SK-N-SH treated with all-trans-retinoic acid at 6 μM for 48 hours (cell line): ENCODE measurements at regions not wholly inside any gene's neighbourhood (a gene's known extent, or its start where the extent isn't known, plus 50 kb on each side); places are given as distances from the start of the nearest gene placed in this dataset.

Experiments
- ATAC-seq: fragments of 200-7000 bp; cut with Tn5 transposase; 3 replicates; pipeline ENCODE4 v1.9.1; 2020; ENCODE audit warnings: mild to moderate bottlenecking, moderate library complexity
- ARNTL ChIP-seq: fragments of 450-650 bp; formaldehyde crosslinking; IDR thresholded peaks from 2 replicates; pipeline ENCODE4 v1.5.0; 2020; ENCODE audit warnings: low read depth, mild to moderate bottlenecking, moderate library complexity, borderline replicate concordance
- BACH2 ChIP-seq: fragments of 250-450 bp; sonication (Bioruptor Pico); IDR thresholded peaks from 2 replicates; pipeline ENCODE4 v1.9.0; 2021; ENCODE audit warnings: mild to moderate bottlenecking, borderline replicate concordance
- CSDC2 ChIP-seq: fragments of 250-450 bp; sonication (Bioruptor Pico); IDR thresholded peaks from 2 replicates; pipeline ENCODE4 v1.5.0; 2020; ENCODE audit warnings: mild to moderate bottlenecking, moderate library complexity
- ESRRG ChIP-seq: fragments of 250-450 bp; sonication (Bioruptor Pico); IDR thresholded peaks from 2 replicates; pipeline ENCODE4 v1.6.1; 2021; ENCODE audit warnings: mild to moderate bottlenecking
- GLIS3 ChIP-seq: fragments of 250-450 bp; sonication (Bioruptor Pico); IDR thresholded peaks from 2 replicates; pipeline ENCODE4 v1.5.0; 2020; ENCODE audit warnings: mild to moderate bottlenecking, moderate library complexity
- ISL1 ChIP-seq: fragments of 250-450 bp; sonication (Bioruptor Pico); IDR thresholded peaks from 2 replicates; pipeline ENCODE4 v2.1.2; 2022; ENCODE audit warnings: mild to moderate bottlenecking, moderate library complexity
- OSR1 ChIP-seq: fragments of 250-450 bp; sonication (Bioruptor Pico); IDR thresholded peaks from 2 replicates; pipeline ENCODE4 v1.8.0; 2022; ENCODE audit warnings: moderate library complexity, mild to moderate bottlenecking, inconsistent platforms
- PPARA ChIP-seq: fragments of 250-450 bp; sonication (Bioruptor Pico); IDR thresholded peaks from 2 replicates; pipeline ENCODE4 v1.5.0; 2020; ENCODE audit warnings: mild to moderate bottlenecking, borderline replicate concordance
- RARB ChIP-seq: fragments of 250-450 bp; sonication (Bioruptor Pico); IDR thresholded peaks from 2 replicates; pipeline ENCODE4 v1.8.0; 2021; ENCODE audit warnings: mild to moderate bottlenecking, moderate library complexity
- SNAI2 ChIP-seq: fragments of 250-450 bp; sonication (Bioruptor Pico); IDR thresholded peaks from 2 replicates; pipeline ENCODE4 v1.5.0; 2020; ENCODE audit warnings: mild to moderate bottlenecking, moderate library complexity
- TCF4 ChIP-seq: fragments of 250-450 bp; sonication (Bioruptor Pico); IDR thresholded peaks from 2 replicates; pipeline ENCODE4 v1.8.0; 2021; ENCODE audit warnings: mild to moderate bottlenecking, moderate library complexity, borderline replicate concordance
- TOX ChIP-seq: fragments of 250-450 bp; sonication (Bioruptor Pico); IDR thresholded peaks from 2 replicates; pipeline ENCODE4 v1.8.0; 2021; ENCODE audit warnings: mild to moderate bottlenecking, moderate library complexity, borderline replicate concordance
- ZC3H10 ChIP-seq: fragments of 250-450 bp; sonication (Bioruptor Pico); IDR thresholded peaks from 2 replicates; pipeline ENCODE4 v1.5.1; 2021; ENCODE audit warnings: mild to moderate bottlenecking, moderate library complexity
- ZFP3 ChIP-seq: fragments of 250-450 bp; sonication (Bioruptor Pico); IDR thresholded peaks from 2 replicates; pipeline ENCODE4 v1.5.0; 2020; ENCODE audit warnings: mild to moderate bottlenecking, moderate library complexity
- ZFP30 ChIP-seq: fragments of 450-650 bp; formaldehyde crosslinking; IDR thresholded peaks from 2 replicates; pipeline ENCODE4 v1.5.0; 2022; ENCODE audit warnings: mild to moderate bottlenecking, moderate library complexity
- ZNF565 ChIP-seq: fragments of 450-650 bp; formaldehyde crosslinking; conservative IDR thresholded peaks from 2 replicates; pipeline ENCODE4 v1.5.0; 2020; ENCODE audit warnings: low read depth, mild to moderate bottlenecking, moderate library complexity
- ZNF70 ChIP-seq: fragments of 450-650 bp; formaldehyde crosslinking; IDR thresholded peaks from 2 replicates; pipeline ENCODE4 v1.5.0; 2020; ENCODE audit warnings: mild to moderate bottlenecking, moderate library complexity
- ZNF8 ChIP-seq: fragments of 450-650 bp; formaldehyde crosslinking; IDR thresholded peaks from 2 replicates; pipeline ENCODE4 v1.5.0; 2020; ENCODE audit warnings: mild to moderate bottlenecking, moderate library complexity
- TF ChIP-seq, protein P1 (sequence below): fragments of 250-450 bp; sonication (Bioruptor Pico); IDR thresholded peaks from 2 replicates; pipeline ENCODE4 v1.8.0; 2021; ENCODE audit warnings: low read depth, mild to moderate bottlenecking, moderate library complexity, borderline replicate concordance
- TF ChIP-seq, protein P2 (sequence below): fragments of 250-450 bp; sonication (Bioruptor Pico); IDR thresholded peaks from 2 replicates; pipeline ENCODE4 v1.5.1; 2021; ENCODE audit warnings: mild to moderate bottlenecking, moderate library complexity
- TF ChIP-seq, protein P3 (sequence below): fragments of 250-450 bp; sonication (Bioruptor Pico); IDR thresholded peaks from 2 replicates; pipeline ENCODE4 v1.8.0; 2020; ENCODE audit warnings: mild to moderate bottlenecking, moderate library complexity, borderline replicate concordance
- TF ChIP-seq, protein P4 (sequence below): fragments of 250-450 bp; sonication (Bioruptor Pico); IDR thresholded peaks from 2 replicates; pipeline ENCODE4 v1.5.0; 2020; ENCODE audit warnings: mild to moderate bottlenecking, moderate library complexity

DNA sequence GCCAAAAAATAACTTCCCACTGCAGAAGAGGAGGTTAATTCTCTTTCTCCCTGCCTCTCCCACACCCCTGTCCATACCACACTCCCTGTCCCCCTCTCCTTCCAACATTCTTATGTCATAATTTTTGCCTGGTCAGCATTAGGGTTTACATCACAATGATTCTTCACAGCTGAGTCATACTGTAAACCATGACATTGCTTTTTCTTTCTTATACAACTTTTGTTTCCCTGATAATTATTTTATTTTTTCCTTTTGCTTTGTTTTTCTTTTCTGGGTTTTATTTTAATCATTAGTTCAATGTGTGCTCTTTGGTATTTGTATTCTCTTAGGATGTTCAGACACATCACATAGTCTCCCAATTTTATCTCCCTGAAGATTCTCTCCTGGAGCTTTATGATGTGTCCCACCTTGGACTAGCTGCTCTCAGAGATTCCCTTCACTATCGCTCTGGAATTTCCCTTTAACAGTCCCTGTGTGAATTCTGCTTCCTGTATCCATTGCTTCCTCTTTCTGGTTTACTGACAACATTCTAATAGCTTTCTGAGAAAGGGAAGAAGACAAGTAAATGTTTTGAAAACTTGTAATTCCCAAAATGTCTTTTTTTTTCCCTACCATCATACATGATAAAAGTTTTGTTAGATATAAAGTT is 70.7 kb downstream of the SOX2 start:
- peak; percentile 51 for ATAC-seq
- 0 out of 2 replicates have a peak, but pooled peaks have one; percentile 12 for TF ChIP-seq ISL1 (CRISPR knock-in tag)
- no peak for TF ChIP-seq SNAI2 (CRISPR knock-in tag)

DNA sequence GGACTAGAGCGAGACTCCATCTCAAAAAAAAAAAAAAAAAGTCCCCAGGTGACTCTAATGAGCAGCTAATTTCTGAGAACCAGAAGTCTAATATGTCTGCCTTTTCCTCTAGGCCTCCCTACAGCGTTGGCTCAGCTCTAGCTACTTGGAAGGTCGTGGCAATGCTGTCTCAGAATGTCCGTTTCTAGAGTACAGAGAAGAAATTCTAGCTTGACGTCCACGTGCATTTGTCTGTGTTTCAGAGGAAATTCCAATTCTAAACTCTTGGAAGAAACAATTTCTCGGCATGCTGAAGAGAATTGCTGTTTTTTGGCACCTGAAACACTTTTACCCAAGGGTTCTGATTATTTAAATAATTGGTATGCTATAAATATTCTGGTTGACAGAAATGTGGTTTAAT is 78.8 kb downstream of the SOX2 start:
- no peak for ATAC-seq
- TF ChIP-seq OSR1 (CRISPR knock-in tag) (no peak), BACH2 (CRISPR knock-in tag) (no peak), GLIS3 (CRISPR knock-in tag) (no peak), ZNF70 (CRISPR knock-in tag) (no peak), ZFP30 (CRISPR knock-in tag) (no peak), ZNF565 (CRISPR knock-in tag) (no peak), TCF4 (CRISPR knock-in tag) (no peak), CSDC2 (CRISPR knock-in tag) (no peak), SNAI2 (CRISPR knock-in tag) (no peak), ISL1 (CRISPR knock-in tag) (no peak)
- TF ChIP-seq, protein P1, sequence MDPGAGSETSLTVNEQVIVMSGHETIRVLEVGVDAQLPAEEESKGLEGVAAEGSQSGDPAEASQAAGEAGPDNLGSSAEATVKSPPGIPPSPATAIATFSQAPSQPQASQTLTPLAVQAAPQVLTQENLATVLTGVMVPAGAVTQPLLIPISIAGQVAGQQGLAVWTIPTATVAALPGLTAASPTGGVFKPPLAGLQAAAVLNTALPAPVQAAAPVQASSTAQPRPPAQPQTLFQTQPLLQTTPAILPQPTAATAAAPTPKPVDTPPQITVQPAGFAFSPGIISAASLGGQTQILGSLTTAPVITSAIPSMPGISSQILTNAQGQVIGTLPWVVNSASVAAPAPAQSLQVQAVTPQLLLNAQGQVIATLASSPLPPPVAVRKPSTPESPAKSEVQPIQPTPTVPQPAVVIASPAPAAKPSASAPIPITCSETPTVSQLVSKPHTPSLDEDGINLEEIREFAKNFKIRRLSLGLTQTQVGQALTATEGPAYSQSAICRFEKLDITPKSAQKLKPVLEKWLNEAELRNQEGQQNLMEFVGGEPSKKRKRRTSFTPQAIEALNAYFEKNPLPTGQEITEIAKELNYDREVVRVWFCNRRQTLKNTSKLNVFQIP, result no peak
- TF ChIP-seq, protein P2, sequence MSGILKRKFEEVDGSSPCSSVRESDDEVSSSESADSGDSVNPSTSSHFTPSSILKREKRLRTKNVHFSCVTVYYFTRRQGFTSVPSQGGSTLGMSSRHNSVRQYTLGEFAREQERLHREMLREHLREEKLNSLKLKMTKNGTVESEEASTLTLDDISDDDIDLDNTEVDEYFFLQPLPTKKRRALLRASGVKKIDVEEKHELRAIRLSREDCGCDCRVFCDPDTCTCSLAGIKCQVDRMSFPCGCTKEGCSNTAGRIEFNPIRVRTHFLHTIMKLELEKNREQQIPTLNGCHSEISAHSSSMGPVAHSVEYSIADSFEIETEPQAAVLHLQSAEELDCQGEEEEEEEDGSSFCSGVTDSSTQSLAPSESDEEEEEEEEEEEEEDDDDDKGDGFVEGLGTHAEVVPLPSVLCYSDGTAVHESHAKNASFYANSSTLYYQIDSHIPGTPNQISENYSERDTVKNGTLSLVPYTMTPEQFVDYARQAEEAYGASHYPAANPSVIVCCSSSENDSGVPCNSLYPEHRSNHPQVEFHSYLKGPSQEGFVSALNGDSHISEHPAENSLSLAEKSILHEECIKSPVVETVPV (CRISPR knock-in tag), result no peak

DNA sequence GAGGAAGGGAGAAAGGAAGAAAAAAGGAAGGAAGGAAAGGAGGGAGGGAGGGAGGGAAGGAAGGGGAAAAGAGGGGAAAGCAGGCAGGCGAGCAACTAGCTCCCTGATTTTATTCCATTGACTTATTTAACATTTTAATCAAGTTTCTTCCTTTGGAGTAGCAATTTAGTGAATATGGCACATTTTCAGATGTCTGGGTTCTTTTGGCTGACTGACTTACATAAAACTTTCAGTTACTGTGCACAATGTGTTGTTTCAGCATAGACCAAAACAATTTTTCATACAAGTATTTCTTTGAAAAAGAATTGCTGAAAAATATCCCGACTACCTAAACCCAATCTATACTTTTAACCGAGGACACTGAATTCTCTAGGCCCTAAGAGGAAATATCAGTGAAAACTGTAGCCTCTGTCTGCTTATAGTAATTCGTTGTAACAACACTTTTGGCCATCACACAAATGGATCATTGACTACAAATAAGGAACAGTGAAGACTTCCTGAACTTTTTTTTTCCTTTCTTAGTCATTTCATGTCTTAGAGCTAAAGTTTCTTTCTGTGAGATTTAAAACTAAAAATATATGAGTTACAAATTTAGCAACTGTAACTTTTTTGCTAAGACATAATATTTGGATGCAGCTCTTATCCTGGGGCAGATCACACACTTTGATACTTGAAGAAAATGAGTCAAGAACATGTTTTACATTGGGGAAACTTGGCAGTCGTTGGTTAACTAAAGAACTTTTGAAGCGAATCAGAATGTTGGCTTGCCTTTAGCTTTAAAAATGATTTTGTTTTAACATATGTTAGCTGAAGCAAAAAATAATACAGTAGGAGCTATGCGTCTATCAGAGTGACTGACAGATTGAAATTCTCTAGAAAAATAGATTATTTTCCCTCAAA is 79.6 kb downstream of the SOX2 start:
- ATAC-seq, result no peak
- TF ChIP-seq ZNF70 (CRISPR knock-in tag) (no peak), OSR1 (CRISPR knock-in tag) (no peak), ISL1 (CRISPR knock-in tag) (no peak), PPARA (CRISPR knock-in tag) (no peak), ZFP30 (CRISPR knock-in tag) (no peak), SNAI2 (CRISPR knock-in tag) (no peak), GLIS3 (CRISPR knock-in tag) (no peak), ZNF8 (CRISPR knock-in tag) (no peak), TCF4 (CRISPR knock-in tag) (no peak), ZC3H10 (CRISPR knock-in tag) (no peak), RARB (CRISPR knock-in tag) (no peak), ESRRG (no peak), ZFP3 (no peak), ARNTL (CRISPR knock-in tag) (no peak), TOX (CRISPR knock-in tag) (no peak)
- TF ChIP-seq, protein P3, sequence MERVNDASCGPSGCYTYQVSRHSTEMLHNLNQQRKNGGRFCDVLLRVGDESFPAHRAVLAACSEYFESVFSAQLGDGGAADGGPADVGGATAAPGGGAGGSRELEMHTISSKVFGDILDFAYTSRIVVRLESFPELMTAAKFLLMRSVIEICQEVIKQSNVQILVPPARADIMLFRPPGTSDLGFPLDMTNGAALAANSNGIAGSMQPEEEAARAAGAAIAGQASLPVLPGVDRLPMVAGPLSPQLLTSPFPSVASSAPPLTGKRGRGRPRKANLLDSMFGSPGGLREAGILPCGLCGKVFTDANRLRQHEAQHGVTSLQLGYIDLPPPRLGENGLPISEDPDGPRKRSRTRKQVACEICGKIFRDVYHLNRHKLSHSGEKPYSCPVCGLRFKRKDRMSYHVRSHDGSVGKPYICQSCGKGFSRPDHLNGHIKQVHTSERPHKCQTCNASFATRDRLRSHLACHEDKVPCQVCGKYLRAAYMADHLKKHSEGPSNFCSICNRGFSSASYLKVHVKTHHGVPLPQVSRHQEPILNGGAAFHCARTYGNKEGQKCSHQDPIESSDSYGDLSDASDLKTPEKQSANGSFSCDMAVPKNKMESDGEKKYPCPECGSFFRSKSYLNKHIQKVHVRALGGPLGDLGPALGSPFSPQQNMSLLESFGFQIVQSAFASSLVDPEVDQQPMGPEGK (CRISPR knock-in tag), result no peak
- TF ChIP-seq, protein P1, result no peak
- TF ChIP-seq, protein P4, sequence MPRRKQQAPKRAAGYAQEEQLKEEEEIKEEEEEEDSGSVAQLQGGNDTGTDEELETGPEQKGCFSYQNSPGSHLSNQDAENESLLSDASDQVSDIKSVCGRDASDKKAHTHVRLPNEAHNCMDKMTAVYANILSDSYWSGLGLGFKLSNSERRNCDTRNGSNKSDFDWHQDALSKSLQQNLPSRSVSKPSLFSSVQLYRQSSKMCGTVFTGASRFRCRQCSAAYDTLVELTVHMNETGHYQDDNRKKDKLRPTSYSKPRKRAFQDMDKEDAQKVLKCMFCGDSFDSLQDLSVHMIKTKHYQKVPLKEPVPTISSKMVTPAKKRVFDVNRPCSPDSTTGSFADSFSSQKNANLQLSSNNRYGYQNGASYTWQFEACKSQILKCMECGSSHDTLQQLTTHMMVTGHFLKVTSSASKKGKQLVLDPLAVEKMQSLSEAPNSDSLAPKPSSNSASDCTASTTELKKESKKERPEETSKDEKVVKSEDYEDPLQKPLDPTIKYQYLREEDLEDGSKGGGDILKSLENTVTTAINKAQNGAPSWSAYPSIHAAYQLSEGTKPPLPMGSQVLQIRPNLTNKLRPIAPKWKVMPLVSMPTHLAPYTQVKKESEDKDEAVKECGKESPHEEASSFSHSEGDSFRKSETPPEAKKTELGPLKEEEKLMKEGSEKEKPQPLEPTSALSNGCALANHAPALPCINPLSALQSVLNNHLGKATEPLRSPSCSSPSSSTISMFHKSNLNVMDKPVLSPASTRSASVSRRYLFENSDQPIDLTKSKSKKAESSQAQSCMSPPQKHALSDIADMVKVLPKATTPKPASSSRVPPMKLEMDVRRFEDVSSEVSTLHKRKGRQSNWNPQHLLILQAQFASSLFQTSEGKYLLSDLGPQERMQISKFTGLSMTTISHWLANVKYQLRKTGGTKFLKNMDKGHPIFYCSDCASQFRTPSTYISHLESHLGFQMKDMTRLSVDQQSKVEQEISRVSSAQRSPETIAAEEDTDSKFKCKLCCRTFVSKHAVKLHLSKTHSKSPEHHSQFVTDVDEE (CRISPR knock-in tag), result no peak
- TF ChIP-seq, protein P2 (CRISPR knock-in tag), result no peak
